ENCODE measurements at regions not wholly inside any gene's neighbourhood (a gene's known extent, or its start where the extent isn't known, plus 50 kb on each side); places are given as distances from the start of the nearest gene placed in this dataset.

GRCh38 chr5:60330236-60330635 is 369.7 kb downstream of the DEPDC1B start:
- H2AK5ac ChIP-seq (ENCODE audit: low read depth, low read length), result no peak overlapping the region
- no peak overlapping the region for H4K8ac ChIP-seq (ENCODE audit: low read depth in 2 of 2, low read length in 2 of 2)
- no peak overlapping the region for H3K27ac ChIP-seq (ENCODE audit: insufficient read depth, low read length)
- no peaks in the 10 kb centered on the region for H4K20me1 ChIP-seq (ENCODE audit: insufficient read depth, low read length)
- in situ Hi-C loops (cut with MboI; ENCODE audit: low sequenced_read_pairs) (no loop called here), dilution Hi-C loops (cut with HindIII; ENCODE audit: low sequenced_read_pairs, unreplicated experiment) (no loop called here), intact Hi-C loops (cut with micrococcal nuclease) (no loop called here)
- no peak overlapping the region for H3K14ac ChIP-seq (replicated peaks; ENCODE audit: low read depth, low read length)
- H3K4me2 ChIP-seq (ENCODE audit: low read depth, low read length), result no peak overlapping the region
- no peak overlapping the region for H3K56ac ChIP-seq (ENCODE audit: extremely low read depth, insufficient read depth, low read length)
- H3K79me1 ChIP-seq (ENCODE audit: low read depth in 1 of 2, low read length in 2 of 2), result no peaks in the 10 kb centered on the region
- TF ChIP-seq NFE2L2 (IDR thresholded peaks at IDR 0.05; ENCODE audit: low read depth, low read length) (no peak), RAD21 (IDR thresholded peaks at IDR 0.05; ENCODE audit: low read length) (no peak), POLR2A (IDR thresholded peaks at IDR 0.05; ENCODE audit: low read depth, low read length) (no peak), BHLHE40 (IDR thresholded peaks at IDR 0.05; ENCODE audit: low read depth, low read length) (no peak), CHD1 (IDR thresholded peaks at IDR 0.05; ENCODE audit: low read depth, low read length) (no peak), RCOR1 (IDR thresholded peaks at IDR 0.05; ENCODE audit: insufficient replicate concordance, low read length) (no peak), CEBPB (IDR thresholded peaks at IDR 0.05; ENCODE audit: low read depth, low read length) (no peak)
- TF ChIP-seq, protein P1, sequence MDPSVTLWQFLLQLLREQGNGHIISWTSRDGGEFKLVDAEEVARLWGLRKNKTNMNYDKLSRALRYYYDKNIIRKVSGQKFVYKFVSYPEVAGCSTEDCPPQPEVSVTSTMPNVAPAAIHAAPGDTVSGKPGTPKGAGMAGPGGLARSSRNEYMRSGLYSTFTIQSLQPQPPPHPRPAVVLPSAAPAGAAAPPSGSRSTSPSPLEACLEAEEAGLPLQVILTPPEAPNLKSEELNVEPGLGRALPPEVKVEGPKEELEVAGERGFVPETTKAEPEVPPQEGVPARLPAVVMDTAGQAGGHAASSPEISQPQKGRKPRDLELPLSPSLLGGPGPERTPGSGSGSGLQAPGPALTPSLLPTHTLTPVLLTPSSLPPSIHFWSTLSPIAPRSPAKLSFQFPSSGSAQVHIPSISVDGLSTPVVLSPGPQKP (IDR thresholded peaks at IDR 0.05; ENCODE audit: borderline replicate concordance, low read depth, low read length), result no peak
- H2AFZ ChIP-seq (replicated peaks; ENCODE audit: low read length, poor library complexity), result no peak overlapping the region
- H3K18ac ChIP-seq (ENCODE audit: low read depth, low read length), result no peak overlapping the region
- H4K5ac ChIP-seq (ENCODE audit: low read depth, low read length), result no peak overlapping the region
- WGBS, 2 experiments (ENCODE audit: extremely low coverage in 2 of 2, insufficient read length in 1 of 2), result no CpG with 5 or more reads among the region's 3 CpGs
- H3K27me3 ChIP-seq (ENCODE audit: control insufficient read depth, insufficient read depth, low read length), result no peaks in the 10 kb centered on the region
- ChIA-PET CTCF (no interaction called here), POLR2A (ENCODE audit: unreplicated experiment) (no interaction called here)
- no peak overlapping the region for H3K4me3 ChIP-seq (ENCODE audit: insufficient read depth, low read depth, low read length)
- no peak overlapping the region for H3K4ac ChIP-seq (ENCODE audit: low read depth, low read length)
- no peaks in the 10 kb centered on the region for H3K9me3 ChIP-seq (ENCODE audit: control insufficient read depth, insufficient read depth, low read length)
- no peak overlapping the region for H2AK9ac ChIP-seq (replicated peaks; ENCODE audit: low read depth, low read length, poor library complexity)
- no peaks in the 10 kb centered on the region for H3K9me1 ChIP-seq (ENCODE audit: insufficient read depth, low read length)
- H3K4me1 ChIP-seq (ENCODE audit: control insufficient read depth, insufficient read depth, low read length), result no peaks in the 10 kb centered on the region
- H2BK15ac ChIP-seq (ENCODE audit: low read depth, low read length), result no peak overlapping the region
- ATAC-seq (ENCODE audit: low read depth), result no peak
- no TSS peak for BruUV-seq (replicated peaks)
- no peak overlapping the region for H4K91ac ChIP-seq (ENCODE audit: insufficient read depth, low read depth, low read length)
- no peak overlapping the region for H2BK120ac ChIP-seq (ENCODE audit: low read depth, low read length)
- H2BK20ac ChIP-seq (ENCODE audit: low read depth, low read length), result no peak overlapping the region
- no peak overlapping the region for H3K9ac ChIP-seq (ENCODE audit: low read depth, low read length)
- no peak for DNase-seq
- H2BK5ac ChIP-seq (ENCODE audit: low read depth, low read length, poor library complexity, severe bottlenecking), result no peak overlapping the region
- no peaks in the 10 kb centered on the region for H3K36me3 ChIP-seq (ENCODE audit: control insufficient read depth, insufficient read depth, low read length)
- H3K23ac ChIP-seq (ENCODE audit: low read depth, low read length), result no peak overlapping the region
